Embryonic facial prominence (tissue), 1 donor: ENCODE measurements at regions not wholly inside any gene's neighbourhood (a gene's known extent, or its start where the extent isn't known, plus 50 kb on each side); places are given as distances from the start of the nearest gene placed in this dataset.
A peak's percentile ranks its signal among the peaks of the same experiment; 100 is the strongest.
"Not testable (repeated sequence)": the region's sequence is repeated elsewhere in the genome, so short reads cannot be mapped to it uniquely, and the experiment has no call there.

Experiments
- DNase-seq: peaks from one replicate; pipeline ENCODE4 v3.0.0-alpha.2; 2016; ENCODE audit errors: extremely low spot score

- no peak for DNase-seq
Observed at GRCh38 chr6:27101824-27102223, 145.7 kb upstream of the PRSS16 start.

GRCh38 chr6:27106382-27106781 is 141.1 kb upstream of the PRSS16 start:
- no peak for DNase-seq

- no peak for DNase-seq
Observed at GRCh38 chr6:27111743-27112142, 135.8 kb upstream of the PRSS16 start.

- no peak for DNase-seq
Observed at GRCh38 chr6:27112974-27113373, 134.5 kb upstream of the PRSS16 start.

GRCh38 chr6:27119329-27119728 is 128.2 kb upstream of the PRSS16 start:
- no peak for DNase-seq

- no peak for DNase-seq
Observed at GRCh38 chr6:27119761-27120160, 127.7 kb upstream of the PRSS16 start.

GRCh38 chr6:27121640-27122039 is 125.9 kb upstream of the PRSS16 start:
- DNase-seq: no peak

GRCh38 chr6:27124252-27124657 is 123.2 kb upstream of the PRSS16 start:
- DNase-seq: no peak

GRCh38 chr6:27126046-27126814 is 121.3 kb upstream of the PRSS16 start:
- no peak for DNase-seq

- peak; percentile 85 for DNase-seq
Observed at GRCh38 chr6:27126815-27127537, 120.5 kb upstream of the PRSS16 start.

GRCh38 chr6:27127874-27128273 is 119.6 kb upstream of the PRSS16 start:
- not testable (repeated sequence) for DNase-seq

GRCh38 chr6:27128311-27129094 is 119.0 kb upstream of the PRSS16 start:
- DNase-seq: no peak

- DNase-seq: no peak
Observed at GRCh38 chr6:27129095-27129815, 118.2 kb upstream of the PRSS16 start.

- no peak for DNase-seq
Observed at GRCh38 chr6:27129917-27130316, 117.6 kb upstream of the PRSS16 start.

- DNase-seq: no peak
Observed at GRCh38 chr6:27130668-27131428, 116.7 kb upstream of the PRSS16 start.

GRCh38 chr6:27132282-27132531 is 115.3 kb upstream of the PRSS16 start:
- not testable (repeated sequence) for DNase-seq

GRCh38 chr6:27132532-27133280 is 114.8 kb upstream of the PRSS16 start:
- peak; percentile 100 for DNase-seq

GRCh38 chr6:27133281-27134227 is 113.9 kb upstream of the PRSS16 start:
- DNase-seq: no peak

- no peak for DNase-seq
Observed at GRCh38 chr6:27135087-27135657, 112.3 kb upstream of the PRSS16 start.
